ENCODE measurements at regions not wholly inside any gene's neighbourhood (a gene's known extent, or its start where the extent isn't known, plus 50 kb on each side); places are given as distances from the start of the nearest gene placed in this dataset.

- no peak for DNase-seq (ENCODE audit: low read depth, low spot score)
- no peaks in the 10 kb centered on the region for H3K9me3 ChIP-seq (ENCODE audit: control insufficient read depth in 1 of 2, insufficient read depth in 1 of 2, low read depth in 1 of 2, low read length in 2 of 2)
- no peak overlapping the region for H3K27ac ChIP-seq (ENCODE audit: low read depth, low read length)
- ChIA-PET POLR2A (no interaction called here), RAD21 (ENCODE audit: low non-redundant PET in 1 of 2, low total read pairs in 2 of 2, uncharacterized antibody in 2 of 2, unreplicated experiment in 2 of 2) (no interaction called here), CTCF (no interaction called here)
- no peak overlapping the region for H3K9ac ChIP-seq (ENCODE audit: low read length)
- BruUV-seq (replicated peaks), result no TSS peak
- ATAC-seq, result no peak
- no peaks in the 10 kb centered on the region for H4K20me1 ChIP-seq (ENCODE audit: insufficient read depth)
- H2AFZ ChIP-seq (ENCODE audit: low read depth, low read length, poor library complexity, severe bottlenecking), result no peak overlapping the region
- H3K79me2 ChIP-seq (ENCODE audit: insufficient read depth, low read length), result no peaks in the 10 kb centered on the region
- intact Hi-C loops (cut with micrococcal nuclease), result no loop called here
- no peak for TF ChIP-seq EZH2 (IDR thresholded peaks at IDR 0.05)
- TF ChIP-seq EZH2phosphoT487 (IDR thresholded peaks at IDR 0.05; ENCODE audit: borderline replicate concordance), result no peak
- TF ChIP-seq JUND (IDR thresholded peaks at IDR 0.05), result no peak
- no peak for TF ChIP-seq RAD21 (IDR thresholded peaks at IDR 0.05; ENCODE audit: low read depth)
- no peak for TF ChIP-seq ELF1 (IDR thresholded peaks at IDR 0.05; ENCODE audit: borderline replicate concordance, low read depth)
- TF ChIP-seq SRF (IDR thresholded peaks at IDR 0.05; ENCODE audit: low read depth), result no peak
- TF ChIP-seq ZNF274 (IDR thresholded peaks at IDR 0.05; ENCODE audit: low read depth, low read length), result no peak
- TF ChIP-seq, protein P1, sequence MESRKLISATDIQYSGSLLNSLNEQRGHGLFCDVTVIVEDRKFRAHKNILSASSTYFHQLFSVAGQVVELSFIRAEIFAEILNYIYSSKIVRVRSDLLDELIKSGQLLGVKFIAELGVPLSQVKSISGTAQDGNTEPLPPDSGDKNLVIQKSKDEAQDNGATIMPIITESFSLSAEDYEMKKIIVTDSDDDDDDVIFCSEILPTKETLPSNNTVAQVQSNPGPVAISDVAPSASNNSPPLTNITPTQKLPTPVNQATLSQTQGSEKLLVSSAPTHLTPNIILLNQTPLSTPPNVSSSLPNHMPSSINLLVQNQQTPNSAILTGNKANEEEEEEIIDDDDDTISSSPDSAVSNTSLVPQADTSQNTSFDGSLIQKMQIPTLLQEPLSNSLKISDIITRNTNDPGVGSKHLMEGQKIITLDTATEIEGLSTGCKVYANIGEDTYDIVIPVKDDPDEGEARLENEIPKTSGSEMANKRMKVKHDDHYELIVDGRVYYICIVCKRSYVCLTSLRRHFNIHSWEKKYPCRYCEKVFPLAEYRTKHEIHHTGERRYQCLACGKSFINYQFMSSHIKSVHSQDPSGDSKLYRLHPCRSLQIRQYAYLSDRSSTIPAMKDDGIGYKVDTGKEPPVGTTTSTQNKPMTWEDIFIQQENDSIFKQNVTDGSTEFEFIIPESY (IDR thresholded peaks at IDR 0.05; ENCODE audit: extremely low read depth, insufficient replicate concordance, low read length), result no peak
- no peak for TF ChIP-seq TCF7L2 (IDR thresholded peaks at IDR 0.05; ENCODE audit: borderline replicate concordance, extremely low read depth, insufficient read depth, insufficient read length)
- no peak for TF ChIP-seq EGR1 (IDR thresholded peaks at IDR 0.05; ENCODE audit: low read depth)
- TF ChIP-seq ZFX (IDR thresholded peaks at IDR 0.05), result no peak
- no peak for TF ChIP-seq SP1 (IDR thresholded peaks at IDR 0.05; ENCODE audit: low read depth)
- TF ChIP-seq FOSL1 (IDR thresholded peaks at IDR 0.05; ENCODE audit: low read depth), result no peak
- TF ChIP-seq CBX3 (IDR thresholded peaks at IDR 0.05; ENCODE audit: low read depth), result no peak
- TF ChIP-seq YY1 (IDR thresholded peaks at IDR 0.05; ENCODE audit: extremely low read depth, insufficient replicate concordance, low read depth, low read length), result no peak
- TF ChIP-seq POLR2A (IDR thresholded peaks at IDR 0.05; ENCODE audit: borderline replicate concordance, extremely low read depth, insufficient read depth, insufficient read length), result no peak
- H3K4me3 ChIP-seq (replicated peaks in 1 of 2; ENCODE audit: low read depth in 1 of 2, low read length in 2 of 2), result no peak overlapping the region
- no peaks in the 10 kb centered on the region for H3K9me2 ChIP-seq (ENCODE audit: insufficient read depth)
- H3K27me3 ChIP-seq (ENCODE audit: insufficient read depth, low read length), result no peaks in the 10 kb centered on the region
- no peaks in the 10 kb centered on the region for H3K4me1 ChIP-seq (ENCODE audit: control insufficient read depth in 1 of 2, insufficient read depth in 2 of 2, low read length in 2 of 2)
- H3K4me2 ChIP-seq (ENCODE audit: low read length), result no peak overlapping the region
- no peaks in the 10 kb centered on the region for H3K36me3 ChIP-seq (ENCODE audit: control insufficient read depth in 1 of 2, insufficient read depth in 2 of 2, low read length in 2 of 2)
Observed at GRCh38 chr6:48169635-48170034, 58.6 kb upstream of the PTCHD4 start.
